ENCODE measurements at regions not wholly inside any gene's neighbourhood (a gene's known extent, or its start where the extent isn't known, plus 50 kb on each side); places are given as distances from the start of the nearest gene placed in this dataset.

DNA sequence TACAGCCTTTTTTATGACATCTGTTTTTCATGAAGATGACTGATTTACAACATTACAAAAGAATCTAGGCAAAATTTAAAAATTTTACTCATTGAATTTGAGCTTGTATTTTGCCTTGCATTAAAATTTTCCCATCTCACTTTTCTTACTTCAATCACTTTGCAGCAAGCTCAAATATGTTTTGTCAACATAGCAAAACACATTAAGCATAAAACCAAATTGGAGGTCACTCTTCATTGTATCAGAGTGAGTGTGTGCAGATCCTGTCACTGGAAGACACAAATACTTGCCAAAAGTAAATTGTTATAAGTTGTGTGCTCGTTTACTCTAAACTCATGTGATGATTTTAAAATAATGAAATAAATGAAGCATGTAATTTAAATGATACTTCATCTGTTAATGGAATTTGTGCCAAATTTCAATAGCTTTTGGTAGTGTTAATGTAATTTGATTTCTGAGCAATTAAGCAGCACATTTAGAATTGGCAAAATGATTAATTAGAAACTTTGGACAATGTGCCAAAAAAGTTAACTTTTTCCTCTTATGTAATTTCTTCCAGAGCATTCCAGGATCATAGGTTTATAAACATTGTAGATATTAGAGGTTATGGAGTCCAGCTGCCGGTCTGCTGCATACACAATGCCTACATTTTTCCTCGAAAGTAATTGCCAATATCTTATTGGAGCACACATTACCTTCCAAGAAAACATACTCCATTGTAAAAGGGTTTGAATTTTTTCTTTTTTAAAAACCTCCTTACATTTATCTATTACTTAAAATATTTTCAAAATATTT is 1078.2 kb upstream of the LRRTM3 start:
- H3K4me3 ChIP-seq, result no peak overlapping the region
- H3F3A ChIP-seq (replicated peaks; ENCODE audit: low read depth), result no peaks in the 10 kb centered on the region
- H4K20me1 ChIP-seq (replicated peaks; ENCODE audit: insufficient read depth), result no peaks in the 10 kb centered on the region
- ATAC-seq (no peak), DNase-seq (ENCODE audit: low spot score) (no peak)
- Mint-ChIP-seq H3K4me1 (no peaks in the 10 kb centered on the region), H3K4me3 (no peak overlapping the region), H3K27me3 (ENCODE audit: insufficient read depth, low read depth, poor library complexity) (no peaks in the 10 kb centered on the region), H3K27ac (no peak overlapping the region), H3K36me3 (ENCODE audit: low read depth) (no peaks in the 10 kb centered on the region), H3K9me3 (no peaks in the 10 kb centered on the region)
- H3K9me2 ChIP-seq (ENCODE audit: insufficient read depth), result no peaks in the 10 kb centered on the region
- no peak overlapping the region for H3K27ac ChIP-seq (ENCODE audit: low read depth)
- H3K4me1 ChIP-seq (ENCODE audit: insufficient read depth), result no peaks in the 10 kb centered on the region
- TF ChIP-seq, protein P1, sequence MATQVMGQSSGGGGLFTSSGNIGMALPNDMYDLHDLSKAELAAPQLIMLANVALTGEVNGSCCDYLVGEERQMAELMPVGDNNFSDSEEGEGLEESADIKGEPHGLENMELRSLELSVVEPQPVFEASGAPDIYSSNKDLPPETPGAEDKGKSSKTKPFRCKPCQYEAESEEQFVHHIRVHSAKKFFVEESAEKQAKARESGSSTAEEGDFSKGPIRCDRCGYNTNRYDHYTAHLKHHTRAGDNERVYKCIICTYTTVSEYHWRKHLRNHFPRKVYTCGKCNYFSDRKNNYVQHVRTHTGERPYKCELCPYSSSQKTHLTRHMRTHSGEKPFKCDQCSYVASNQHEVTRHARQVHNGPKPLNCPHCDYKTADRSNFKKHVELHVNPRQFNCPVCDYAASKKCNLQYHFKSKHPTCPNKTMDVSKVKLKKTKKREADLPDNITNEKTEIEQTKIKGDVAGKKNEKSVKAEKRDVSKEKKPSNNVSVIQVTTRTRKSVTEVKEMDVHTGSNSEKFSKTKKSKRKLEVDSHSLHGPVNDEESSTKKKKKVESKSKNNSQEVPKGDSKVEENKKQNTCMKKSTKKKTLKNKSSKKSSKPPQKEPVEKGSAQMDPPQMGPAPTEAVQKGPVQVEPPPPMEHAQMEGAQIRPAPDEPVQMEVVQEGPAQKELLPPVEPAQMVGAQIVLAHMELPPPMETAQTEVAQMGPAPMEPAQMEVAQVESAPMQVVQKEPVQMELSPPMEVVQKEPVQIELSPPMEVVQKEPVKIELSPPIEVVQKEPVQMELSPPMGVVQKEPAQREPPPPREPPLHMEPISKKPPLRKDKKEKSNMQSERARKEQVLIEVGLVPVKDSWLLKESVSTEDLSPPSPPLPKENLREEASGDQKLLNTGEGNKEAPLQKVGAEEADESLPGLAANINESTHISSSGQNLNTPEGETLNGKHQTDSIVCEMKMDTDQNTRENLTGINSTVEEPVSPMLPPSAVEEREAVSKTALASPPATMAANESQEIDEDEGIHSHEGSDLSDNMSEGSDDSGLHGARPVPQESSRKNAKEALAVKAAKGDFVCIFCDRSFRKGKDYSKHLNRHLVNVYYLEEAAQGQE (IDR thresholded peaks at IDR 0.05; ENCODE audit: unreplicated experiment), result no peak
- no peak for TF ChIP-seq EZH2 (IDR thresholded peaks at IDR 0.05; ENCODE audit: low read depth, unreplicated experiment)
- no peak for TF ChIP-seq NANOG (IDR thresholded peaks at IDR 0.05; ENCODE audit: borderline replicate concordance)
- no peak for TF ChIP-seq CREB1 (CRISPR knock-in tag; IDR thresholded peaks at IDR 0.05; ENCODE audit: low read depth)
- TF ChIP-seq ZNF462 (CRISPR knock-in tag; IDR thresholded peaks at IDR 0.05), result no peak
- TF ChIP-seq, protein P2, sequence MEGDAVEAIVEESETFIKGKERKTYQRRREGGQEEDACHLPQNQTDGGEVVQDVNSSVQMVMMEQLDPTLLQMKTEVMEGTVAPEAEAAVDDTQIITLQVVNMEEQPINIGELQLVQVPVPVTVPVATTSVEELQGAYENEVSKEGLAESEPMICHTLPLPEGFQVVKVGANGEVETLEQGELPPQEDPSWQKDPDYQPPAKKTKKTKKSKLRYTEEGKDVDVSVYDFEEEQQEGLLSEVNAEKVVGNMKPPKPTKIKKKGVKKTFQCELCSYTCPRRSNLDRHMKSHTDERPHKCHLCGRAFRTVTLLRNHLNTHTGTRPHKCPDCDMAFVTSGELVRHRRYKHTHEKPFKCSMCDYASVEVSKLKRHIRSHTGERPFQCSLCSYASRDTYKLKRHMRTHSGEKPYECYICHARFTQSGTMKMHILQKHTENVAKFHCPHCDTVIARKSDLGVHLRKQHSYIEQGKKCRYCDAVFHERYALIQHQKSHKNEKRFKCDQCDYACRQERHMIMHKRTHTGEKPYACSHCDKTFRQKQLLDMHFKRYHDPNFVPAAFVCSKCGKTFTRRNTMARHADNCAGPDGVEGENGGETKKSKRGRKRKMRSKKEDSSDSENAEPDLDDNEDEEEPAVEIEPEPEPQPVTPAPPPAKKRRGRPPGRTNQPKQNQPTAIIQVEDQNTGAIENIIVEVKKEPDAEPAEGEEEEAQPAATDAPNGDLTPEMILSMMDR (conservative IDR thresholded peaks at IDR 0.05; ENCODE audit: low read depth in 2 of 2), result no peak
- TF ChIP-seq EZH2phosphoT487 (IDR thresholded peaks at IDR 0.05; ENCODE audit: unreplicated experiment), result no peak
- TF ChIP-seq JUNB (IDR thresholded peaks at IDR 0.05; ENCODE audit: unreplicated experiment), result no peak
- TF ChIP-seq, protein P3, sequence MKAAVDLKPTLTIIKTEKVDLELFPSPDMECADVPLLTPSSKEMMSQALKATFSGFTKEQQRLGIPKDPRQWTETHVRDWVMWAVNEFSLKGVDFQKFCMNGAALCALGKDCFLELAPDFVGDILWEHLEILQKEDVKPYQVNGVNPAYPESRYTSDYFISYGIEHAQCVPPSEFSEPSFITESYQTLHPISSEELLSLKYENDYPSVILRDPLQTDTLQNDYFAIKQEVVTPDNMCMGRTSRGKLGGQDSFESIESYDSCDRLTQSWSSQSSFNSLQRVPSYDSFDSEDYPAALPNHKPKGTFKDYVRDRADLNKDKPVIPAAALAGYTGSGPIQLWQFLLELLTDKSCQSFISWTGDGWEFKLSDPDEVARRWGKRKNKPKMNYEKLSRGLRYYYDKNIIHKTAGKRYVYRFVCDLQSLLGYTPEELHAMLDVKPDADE (IDR thresholded peaks at IDR 0.05), result no peak
- no peak for TF ChIP-seq STAT1 (IDR thresholded peaks at IDR 0.05; ENCODE audit: unreplicated experiment)
- no peak for TF ChIP-seq POLR2AphosphoS5 (IDR thresholded peaks at IDR 0.05; ENCODE audit: low read depth)
- no peak for TF ChIP-seq ZNF114 (CRISPR knock-in tag; IDR thresholded peaks at IDR 0.05)
- TF ChIP-seq ZNF331 (CRISPR knock-in tag; IDR thresholded peaks at IDR 0.05; ENCODE audit: low read depth), result no peak
- H3K36me3 ChIP-seq (ENCODE audit: insufficient read depth), result no peaks in the 10 kb centered on the region
- no peak overlapping the region for H2AFZ ChIP-seq
- no peak overlapping the region for H3K4me2 ChIP-seq
- no peaks in the 10 kb centered on the region for H3K79me2 ChIP-seq (replicated peaks; ENCODE audit: insufficient read depth)
- H3K27me3 ChIP-seq (ENCODE audit: insufficient read depth), result no peaks in the 10 kb centered on the region
